H9 (cell line): ENCODE measurements at regions not wholly inside any gene's neighbourhood (a gene's known extent, or its start where the extent isn't known, plus 50 kb on each side); places are given as distances from the start of the nearest gene placed in this dataset.

Source experiments
- DNase-seq: peaks from one replicate; pipeline ENCODE4 v3.0.0-alpha.2; 2017
- H2AFZ ChIP-seq: one replicate; pipeline ENCODE4 v1.6.1; 2013; ENCODE audit warnings: mild to moderate bottlenecking, low read length, control low read depth, moderate library complexity
- H2AK5ac ChIP-seq: 2 replicates; pipeline ENCODE4 v1.6.1; 2013; ENCODE audit warnings: low read length, control low read depth, mixed read lengths; ENCODE audit not compliant: insufficient read length
- H2BK120ac ChIP-seq: one replicate; pipeline ENCODE4 v1.6.1; 2013; ENCODE audit warnings: low read depth, mild to moderate bottlenecking, low read length, control low read depth, inconsistent platforms; ENCODE audit not compliant: poor library complexity, severe bottlenecking
- H2BK12ac ChIP-seq: 2 replicates; pipeline ENCODE4 v1.6.1; 2013; ENCODE audit warnings: low read length, control low read depth, mixed read lengths, low read depth; ENCODE audit not compliant: insufficient read length
- H2BK15ac ChIP-seq: 2 replicates; pipeline ENCODE4 v1.6.1; 2013; ENCODE audit warnings: low read depth, low read length, control low read depth
- H2BK20ac ChIP-seq: one replicate; pipeline ENCODE4 v1.6.1; 2013; ENCODE audit warnings: low read depth, mild to moderate bottlenecking, low read length, control low read depth, inconsistent platforms; ENCODE audit not compliant: poor library complexity, severe bottlenecking
- H2BK5ac ChIP-seq: 2 replicates; pipeline ENCODE4 v1.6.1; 2013; ENCODE audit warnings: low read length, control low read depth, mixed read lengths; ENCODE audit not compliant: insufficient read length
- H3K14ac ChIP-seq: 2 replicates; pipeline ENCODE4 v1.6.1; 2013; ENCODE audit warnings: low read length, control low read depth; ENCODE audit not compliant: insufficient read depth
- H3K18ac ChIP-seq: 2 replicates; pipeline ENCODE4 v1.6.1; 2013; ENCODE audit warnings: low read depth, mild to moderate bottlenecking, mixed read lengths, low read length, control low read depth; ENCODE audit not compliant: insufficient read length
- H3K23ac ChIP-seq: 2 replicates; pipeline ENCODE4 v1.6.1; 2013; ENCODE audit warnings: low read length, control low read depth, mixed read lengths, low read depth; ENCODE audit not compliant: insufficient read length
- H3K23me2 ChIP-seq: 2 replicates; pipeline ENCODE4 v1.6.1; 2013; ENCODE audit warnings: low read depth, mild to moderate bottlenecking, mixed read lengths, low read length, control low read depth; ENCODE audit not compliant: insufficient read length, poor library complexity, severe bottlenecking
- H3K27ac ChIP-seq: 2 replicates; pipeline ENCODE4 v1.5.1; 2013; ENCODE audit warnings: low read length, control low read depth, mixed read lengths, low read depth; ENCODE audit not compliant: insufficient read length
- H3K27me3 ChIP-seq: 2 replicates; pipeline ENCODE4 v1.6.1; 2013; ENCODE audit warnings: low read length, control low read depth, inconsistent platforms; ENCODE audit not compliant: insufficient read depth
- H3K4ac ChIP-seq: 2 replicates; pipeline ENCODE4 v1.6.1; 2013; ENCODE audit warnings: low read depth, mild to moderate bottlenecking, control low read depth, inconsistent platforms, low read length, moderate library complexity
- H3K4me1 ChIP-seq: 2 replicates; pipeline ENCODE4 v1.6.1; 2013; ENCODE audit warnings: low read length, control low read depth, inconsistent platforms; ENCODE audit not compliant: insufficient read depth
- H3K4me2 ChIP-seq: 2 replicates; pipeline ENCODE4 v1.6.1; 2013; ENCODE audit warnings: low read length, control low read depth, mixed read lengths; ENCODE audit not compliant: insufficient read length, insufficient read depth
- H3K56ac ChIP-seq: 2 replicates; pipeline ENCODE4 v1.6.1; 2013; ENCODE audit warnings: low read depth, mild to moderate bottlenecking, mixed read lengths, low read length, control low read depth; ENCODE audit not compliant: insufficient read length
- H3K79me1 ChIP-seq: 2 replicates; pipeline ENCODE4 v1.6.1; 2013; ENCODE audit warnings: low read depth, mild to moderate bottlenecking, moderate library complexity, low read length, control low read depth, inconsistent platforms; ENCODE audit not compliant: insufficient read depth, poor library complexity, severe bottlenecking
- H3K79me2 ChIP-seq: 2 replicates; pipeline ENCODE4 v1.6.1; 2013; ENCODE audit warnings: low read length, control low read depth, inconsistent platforms; ENCODE audit not compliant: insufficient read depth
- H3K9ac ChIP-seq: 2 replicates; pipeline ENCODE4 v1.6.1; 2013; ENCODE audit warnings: low read length, control low read depth, mixed read lengths; ENCODE audit not compliant: insufficient read length; ENCODE audit errors: extremely low read depth
- H3K9me3 ChIP-seq: one replicate; pipeline ENCODE4 v1.6.1; 2013; ENCODE audit warnings: low read depth, low read length, inconsistent platforms; ENCODE audit not compliant: control insufficient read depth
- H3T11ph ChIP-seq: one replicate; pipeline ENCODE4 v1.6.1; 2013; ENCODE audit warnings: mild to moderate bottlenecking, low read length, control low read depth, inconsistent platforms
- H4K20me1 ChIP-seq: one replicate; pipeline ENCODE4 v1.6.1; 2013; ENCODE audit not compliant: control insufficient read depth, insufficient read length, insufficient read depth
- H4K5ac ChIP-seq: 2 replicates; pipeline ENCODE4 v1.6.1; 2013; ENCODE audit warnings: low read depth, mild to moderate bottlenecking, mixed read lengths, low read length, control low read depth; ENCODE audit not compliant: insufficient read length
- H4K8ac ChIP-seq: replicated peaks from 2 replicates; pipeline ENCODE4 v1.6.1; 2013; ENCODE audit warnings: low read length, control low read depth, mixed read lengths, low read depth; ENCODE audit not compliant: insufficient read length
- H4K91ac ChIP-seq: 2 replicates; pipeline ENCODE4 v1.6.1; 2013; ENCODE audit warnings: low read depth, mild to moderate bottlenecking, moderate library complexity, mixed read lengths, low read length, control low read depth; ENCODE audit not compliant: insufficient read length
- H3K27ac Mint-ChIP-seq, 3 experiments: 2 replicates in 2 of 3; 3 replicates in 1 of 3; pipeline ENCODE4 v1.8.0; 2020 to 2021; ENCODE audit warnings: mixed read lengths in 3 of 3, mild to moderate bottlenecking in 1 of 3, moderate library complexity in 1 of 3
- H3K27me3 Mint-ChIP-seq: 2 replicates; pipeline ENCODE4 v1.8.0; 2021; ENCODE audit warnings: low read depth, mild to moderate bottlenecking, moderate library complexity, mixed read lengths
- H3K36me3 Mint-ChIP-seq, 3 experiments: 2 replicates in 2 of 3; 3 replicates in 1 of 3; pipeline ENCODE4 v1.8.0; 2020 to 2021; ENCODE audit warnings: low read depth in 3 of 3, mixed read lengths in 3 of 3; ENCODE audit not compliant: insufficient read depth in 1 of 3
- H3K4me1 Mint-ChIP-seq, 2 experiments: 2 replicates each; pipeline ENCODE4 v1.8.0; 2020; ENCODE audit warnings: mixed read lengths in 2 of 2
- H3K4me3 Mint-ChIP-seq, 2 experiments: 2 replicates in 1 of 2; 3 replicates in 1 of 2; pipeline ENCODE4 v1.8.0; 2020 to 2021; ENCODE audit warnings: mild to moderate bottlenecking in 2 of 2, mixed read lengths in 2 of 2, moderate library complexity in 1 of 2
- H3K9me3 Mint-ChIP-seq, 2 experiments: 2 replicates in 1 of 2; 3 replicates in 1 of 2; pipeline ENCODE4 v1.8.0; 2020; ENCODE audit warnings: mild to moderate bottlenecking in 2 of 2, mixed read lengths in 2 of 2, moderate library complexity in 1 of 2
- whole genome bisulfite sequencing: extraction: QIAGEN DNeasy Blood & Tissue Kit; methylation state at CpG from one replicate; pipeline ENCODE4 v1.1.7; 2013; ENCODE audit warnings: missing lambda C conversion rate, low lambda C conversion rate, mixed read lengths; ENCODE audit not compliant: insufficient read length; ENCODE audit errors: extremely low coverage; 5-methylcytosine and 5-hydroxymethylcytosine counted together
- TF ChIP-seq, protein P1 (sequence below): fragments of 200-600 bp; sonication (generic); conservative IDR thresholded peaks from 3 replicates; pipeline ENCODE4 v1.8.0; 2021; ENCODE audit warnings: antibody characterized with exemption, mild to moderate bottlenecking

GRCh38 chr10:35927990-35928488 is 285.9 kb upstream of the FZD8 start:
- no peak overlapping the region for H2BK12ac ChIP-seq
- WGBS = no CpG with 5 or more reads among the region's 9 CpGs
- no peak overlapping the region for H4K8ac ChIP-seq
- no peak overlapping the region for H3K23ac ChIP-seq
- no peak overlapping the region for H2BK15ac ChIP-seq
- no peaks in the 10 kb centered on the region for H3K79me2 ChIP-seq
- no peak overlapping the region for H3K27ac ChIP-seq
- DNase-seq = no peak
- no peak overlapping the region for H3K4me2 ChIP-seq
- H3T11ph ChIP-seq = no peak overlapping the region
- no peak overlapping the region for H3K9ac ChIP-seq
- H3K56ac ChIP-seq = no peak overlapping the region
- no peak overlapping the region; a peak in 1 of 7 replicates for H3K27ac Mint-ChIP-seq
- H3K9me3 Mint-ChIP-seq = no peaks in the 10 kb centered on the region
- no peaks in the 10 kb centered on the region for H4K20me1 ChIP-seq
- no peak overlapping the region for H2BK5ac ChIP-seq
- H3K79me1 ChIP-seq = no peaks in the 10 kb centered on the region
- H3K14ac ChIP-seq = no peak overlapping the region
- no peak overlapping the region for H2BK20ac ChIP-seq
- H2AFZ ChIP-seq = no peak overlapping the region
- peaks cover 32 to 33% of the 10 kb centered on the region in 2 experiments for H3K4me1 Mint-ChIP-seq
- H2BK120ac ChIP-seq = no peak overlapping the region
- H4K5ac ChIP-seq = no peak overlapping the region
- no peaks in the 10 kb centered on the region for H3K9me3 ChIP-seq
- no peak overlapping the region for H2AK5ac ChIP-seq
- H3K36me3 Mint-ChIP-seq = no peaks in the 10 kb centered on the region
- H3K4me3 Mint-ChIP-seq = no peak overlapping the region
- no peak overlapping the region for H3K18ac ChIP-seq
- H3K27me3 ChIP-seq = no peaks in the 10 kb centered on the region
- no peak overlapping the region for H4K91ac ChIP-seq
- no peaks in the 10 kb centered on the region; the same call in 1 of the 2 replicates for H3K27me3 Mint-ChIP-seq
- no peak overlapping the region for H3K4ac ChIP-seq
- TF ChIP-seq, protein P1, sequence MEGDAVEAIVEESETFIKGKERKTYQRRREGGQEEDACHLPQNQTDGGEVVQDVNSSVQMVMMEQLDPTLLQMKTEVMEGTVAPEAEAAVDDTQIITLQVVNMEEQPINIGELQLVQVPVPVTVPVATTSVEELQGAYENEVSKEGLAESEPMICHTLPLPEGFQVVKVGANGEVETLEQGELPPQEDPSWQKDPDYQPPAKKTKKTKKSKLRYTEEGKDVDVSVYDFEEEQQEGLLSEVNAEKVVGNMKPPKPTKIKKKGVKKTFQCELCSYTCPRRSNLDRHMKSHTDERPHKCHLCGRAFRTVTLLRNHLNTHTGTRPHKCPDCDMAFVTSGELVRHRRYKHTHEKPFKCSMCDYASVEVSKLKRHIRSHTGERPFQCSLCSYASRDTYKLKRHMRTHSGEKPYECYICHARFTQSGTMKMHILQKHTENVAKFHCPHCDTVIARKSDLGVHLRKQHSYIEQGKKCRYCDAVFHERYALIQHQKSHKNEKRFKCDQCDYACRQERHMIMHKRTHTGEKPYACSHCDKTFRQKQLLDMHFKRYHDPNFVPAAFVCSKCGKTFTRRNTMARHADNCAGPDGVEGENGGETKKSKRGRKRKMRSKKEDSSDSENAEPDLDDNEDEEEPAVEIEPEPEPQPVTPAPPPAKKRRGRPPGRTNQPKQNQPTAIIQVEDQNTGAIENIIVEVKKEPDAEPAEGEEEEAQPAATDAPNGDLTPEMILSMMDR = no peak
- H3K23me2 ChIP-seq = no peaks in the 10 kb centered on the region
- H3K4me1 ChIP-seq = 0 out of 2 replicates have a peak, but pooled peaks cover 2% of the 10 kb centered on the region
